HEK293T (cell line): ENCODE measurements at regions not wholly inside any gene's neighbourhood (a gene's known extent, or its start where the extent isn't known, plus 50 kb on each side); places are given as distances from the start of the nearest gene placed in this dataset.

ENCODE experiments used
- ARNT ChIP-seq: fragments of 450-650 bp; IDR thresholded peaks from 2 replicates; pipeline ENCODE4 v1.6.1; 2017; ENCODE audit warnings: mild to moderate bottlenecking
- BHLHE40 ChIP-seq: fragments of 450-650 bp; IDR thresholded peaks from 2 replicates; pipeline ENCODE4 v1.6.1; 2016; ENCODE audit warnings: mild to moderate bottlenecking, moderate library complexity, borderline replicate concordance
- ELF4 ChIP-seq: fragments of 450-650 bp; IDR thresholded peaks from 2 replicates; pipeline ENCODE4 v1.6.1; 2017; ENCODE audit warnings: antibody characterized with exemption
- FOXA1 ChIP-seq: fragments of 450-650 bp; IDR thresholded peaks from 2 replicates; pipeline ENCODE4 v1.6.1; 2016; ENCODE audit warnings: mild to moderate bottlenecking
- FOXK2 ChIP-seq: fragments of 450-650 bp; IDR thresholded peaks from 2 replicates; pipeline ENCODE4 v1.6.1; 2016; ENCODE audit warnings: mild to moderate bottlenecking
- FOXM1 ChIP-seq: fragments of 450-650 bp; IDR thresholded peaks from 2 replicates; pipeline ENCODE4 v1.6.1; 2017; ENCODE audit warnings: mild to moderate bottlenecking, borderline replicate concordance
- HDGF ChIP-seq: fragments of 450-650 bp; IDR thresholded peaks from 2 replicates; pipeline ENCODE4 v1.6.1; 2017; ENCODE audit warnings: antibody characterized with exemption, borderline replicate concordance
- L3MBTL2 ChIP-seq: fragments of 450-650 bp; conservative IDR thresholded peaks from 2 replicates; pipeline ENCODE4 v1.6.1; 2016; ENCODE audit warnings: mild to moderate bottlenecking
- LEF1 ChIP-seq: fragments of 450-650 bp; IDR thresholded peaks from 2 replicates; pipeline ENCODE4 v1.6.1; 2017; ENCODE audit warnings: mild to moderate bottlenecking, borderline replicate concordance
- PKNOX1 ChIP-seq: fragments of 450-650 bp; IDR thresholded peaks from 2 replicates; pipeline ENCODE4 v1.6.1; 2016
- SP1 ChIP-seq: fragments of 450-650 bp; IDR thresholded peaks from 2 replicates; pipeline ENCODE4 v1.6.1; 2017
- SUZ12 ChIP-seq: fragments of 450-650 bp; IDR thresholded peaks from 2 replicates; pipeline ENCODE4 v1.6.1; 2016; ENCODE audit warnings: mild to moderate bottlenecking
- TARDBP ChIP-seq: fragments of 450-650 bp; IDR thresholded peaks from 2 replicates; pipeline ENCODE4 v1.6.1; 2016
- ZNF384 ChIP-seq: fragments of 450-650 bp; IDR thresholded peaks from 2 replicates; pipeline ENCODE4 v1.6.1; 2016

- TF ChIP-seq LEF1 (no peak), BHLHE40 (no peak), HDGF (no peak), FOXM1 (no peak), ZNF384 (no peak), FOXA1 (no peak), SUZ12 (no peak), SP1 (no peak), PKNOX1 (no peak), TARDBP (no peak), ELF4 (no peak), ARNT (no peak), FOXK2 (no peak), L3MBTL2 (no peak)
Measured at GRCh38 chr1:94350350-94350924, 67.8 kb upstream of the ABCD3 start.
